GM18526 (cell line): ENCODE measurements at regions not wholly inside any gene's neighbourhood (a gene's known extent, or its start where the extent isn't known, plus 50 kb on each side); places are given as distances from the start of the nearest gene placed in this dataset.

Source experiments
- POLR2A ChIP-seq: IDR thresholded peaks from 3 replicates; pipeline ENCODE4 v1.6.1; 2011; ENCODE audit not compliant: insufficient read length; ENCODE audit errors: extremely low read depth

DNA sequence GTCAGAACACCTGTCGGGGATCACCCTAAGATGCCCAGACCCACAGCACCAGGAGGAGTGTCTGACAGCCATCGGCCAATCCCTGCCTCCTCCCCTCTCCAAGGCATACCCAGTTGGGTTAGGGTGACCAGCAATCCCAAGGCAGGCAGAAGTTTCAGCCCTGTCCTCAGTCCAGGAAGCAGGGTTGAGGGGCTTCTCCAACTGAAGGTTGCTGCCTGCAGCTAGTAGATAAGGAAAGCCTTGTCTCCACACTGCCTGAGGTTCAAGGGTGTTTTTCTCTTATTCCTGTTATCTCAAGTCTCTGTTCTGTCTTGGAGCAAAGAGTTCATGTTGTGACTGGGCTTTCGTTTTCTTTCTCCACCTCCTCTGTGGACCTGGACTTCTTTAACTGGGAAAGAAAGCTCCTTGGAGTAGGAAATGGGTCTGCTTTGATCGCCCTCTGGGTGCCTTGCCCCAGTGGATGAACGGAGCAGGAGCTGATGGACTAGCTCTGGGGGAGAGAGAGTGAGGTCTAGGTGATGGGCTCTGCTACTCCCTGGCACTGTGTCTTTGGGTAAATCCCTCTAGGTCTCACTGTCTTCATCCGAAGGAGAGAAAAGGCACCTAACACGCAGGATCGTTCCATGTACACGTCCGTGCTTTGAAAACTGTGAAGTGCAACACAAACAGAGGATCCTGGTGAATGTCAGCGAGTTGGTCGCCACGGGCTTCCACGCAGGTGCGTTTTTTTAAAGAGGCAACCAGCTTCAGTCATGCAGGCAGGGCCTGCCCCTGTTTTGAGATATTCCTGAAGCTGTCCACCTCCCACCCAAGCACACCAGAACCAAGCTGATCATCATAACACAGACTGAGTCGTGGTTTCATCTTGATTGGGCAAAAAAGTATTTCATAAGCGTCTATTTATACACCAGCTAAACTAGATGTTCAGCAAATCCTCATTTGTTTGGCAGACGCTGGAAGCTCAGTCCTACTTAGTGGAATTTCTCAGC is 52.5 kb upstream of the FOXN3 start:
- TF ChIP-seq POLR2A = no peak

- no peak for TF ChIP-seq POLR2A
These were observed 51.5 kb upstream of the FOXN3 start for GRCh38 chr14:89468566-89468965.

DNA sequence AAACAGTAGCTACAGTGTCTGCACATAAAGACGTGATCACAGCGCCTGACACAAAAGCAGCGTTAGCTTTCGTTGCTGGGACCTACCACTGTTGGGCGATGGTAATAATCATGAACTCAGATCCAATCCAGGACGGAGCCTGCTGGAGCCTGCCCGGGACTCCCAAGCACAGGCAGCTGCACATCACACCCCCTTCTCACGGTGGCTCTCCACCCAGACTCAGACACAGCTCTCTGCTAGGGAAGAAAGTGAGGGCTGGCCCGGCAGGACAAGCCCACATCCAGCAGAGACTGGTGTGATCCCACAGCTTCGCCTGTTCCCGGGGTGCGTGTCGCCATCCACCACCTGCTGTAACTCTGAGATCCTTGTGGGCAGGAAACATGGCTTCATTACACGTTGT is 49.9 kb upstream of the FOXN3 start:
- no peak for TF ChIP-seq POLR2A
